SU-DHL-6 (cell line): ENCODE measurements at regions not wholly inside any gene's neighbourhood (a gene's known extent, or its start where the extent isn't known, plus 50 kb on each side); places are given as distances from the start of the nearest gene placed in this dataset.

ENCODE experiments used
- H2AFZ ChIP-seq: fragments of 200-600 bp; sonication (generic); 2 replicates; pipeline ENCODE4 v1.6.1; 2014; ENCODE audit warnings: low read depth, mild to moderate bottlenecking, moderate library complexity, mixed read lengths, antibody characterized with exemption, low read length; ENCODE audit not compliant: severe bottlenecking
- H3F3A ChIP-seq: fragments of 200-600 bp; shearing (Covaris generic); 2 replicates; pipeline ENCODE4 v1.6.0; 2016; ENCODE audit warnings: antibody characterized with exemption, mild to moderate bottlenecking; ENCODE audit not compliant: insufficient read depth
- H3K27ac ChIP-seq: fragments of 200-600 bp; sonication (generic); 2 replicates; pipeline ENCODE4 v1.5.1; 2016; ENCODE audit warnings: low read depth, mild to moderate bottlenecking, low read length, moderate library complexity, mixed read lengths
- H3K27me3 ChIP-seq: fragments of 200-600 bp; sonication (generic), shearing (Covaris generic); 2 replicates; pipeline ENCODE4 v1.6.0; 2014; ENCODE audit warnings: mild to moderate bottlenecking, low read length
- H3K36me3 ChIP-seq: fragments of 200-600 bp; sonication (generic); 2 replicates; pipeline ENCODE4 v1.6.1; 2014; ENCODE audit warnings: mild to moderate bottlenecking, low read length, mixed read lengths
- H3K4me2 ChIP-seq: fragments of 300-600, 200-600 bp; shearing (Covaris generic), sonication (generic); 2 replicates; pipeline ENCODE4 v1.6.0; 2014; ENCODE audit warnings: low read length, low read depth, mild to moderate bottlenecking; ENCODE audit not compliant: poor library complexity, severe bottlenecking
- H3K4me3 ChIP-seq: fragments of 200-600 bp; sonication (generic); 2 replicates; pipeline ENCODE4 v1.5.1; 2014; ENCODE audit warnings: antibody characterized with exemption, low read length, mild to moderate bottlenecking, mixed read lengths; ENCODE audit not compliant: insufficient read depth, poor library complexity, severe bottlenecking
- H3K79me2 ChIP-seq: fragments of 200-600 bp; sonication (generic); 2 replicates; pipeline ENCODE4 v1.6.1; 2014; ENCODE audit warnings: mild to moderate bottlenecking, low read length, moderate library complexity; ENCODE audit not compliant: insufficient read depth
- H3K9ac ChIP-seq: fragments of 200-600 bp; sonication (generic); 2 replicates; pipeline ENCODE4 v1.7.0; 2014; ENCODE audit warnings: mild to moderate bottlenecking, low read length
- H3K9me2 ChIP-seq: fragments of 200-600 bp; sonication (generic); replicated peaks from 2 replicates; pipeline ENCODE4 v1.6.1; 2014; ENCODE audit warnings: low read length; ENCODE audit not compliant: insufficient read depth
- H3K9me3 ChIP-seq: fragments of 200-600 bp; sonication (generic); 2 replicates; pipeline ENCODE4 v1.6.1; 2014; ENCODE audit warnings: low read length, mixed read lengths; ENCODE audit not compliant: insufficient read depth
- H4K20me1 ChIP-seq: fragments of 200-600 bp; sonication (generic); 2 replicates; pipeline ENCODE4 v1.6.1; 2014; ENCODE audit warnings: low read depth, mild to moderate bottlenecking, antibody characterized with exemption, low read length, moderate library complexity, mixed read lengths
- CTCF ChIP-seq: fragments of 200-600 bp; sonication (generic); IDR thresholded peaks from one replicate; pipeline ENCODE4 v1.5.1; 2017; ENCODE audit warnings: antibody characterized with exemption, mild to moderate bottlenecking, low read length, moderate library complexity; ENCODE audit not compliant: insufficient read depth, poor library complexity, severe bottlenecking
- EZH2phosphoT487 ChIP-seq: fragments of 200-600 bp; sonication (generic), shearing (Covaris generic); conservative IDR thresholded peaks from 2 replicates; pipeline ENCODE4 v1.6.1; 2018; ENCODE audit warnings: mild to moderate bottlenecking, antibody characterized with exemption, low read length, moderate library complexity, mixed read lengths

- H3K4me3 ChIP-seq: no peak overlapping the region
- no peaks in the 10 kb centered on the region for H3K27me3 ChIP-seq
- H3K79me2 ChIP-seq: no peaks in the 10 kb centered on the region
- H3K27ac ChIP-seq: no peak overlapping the region
- H3K36me3 ChIP-seq: no peaks in the 10 kb centered on the region
- no peaks in the 10 kb centered on the region for H3K9me2 ChIP-seq
- no peak overlapping the region for H3K4me2 ChIP-seq
- no peaks in the 10 kb centered on the region for H4K20me1 ChIP-seq
- H3F3A ChIP-seq: no peaks in the 10 kb centered on the region
- no peaks in the 10 kb centered on the region for H3K9me3 ChIP-seq
- no peak for TF ChIP-seq EZH2phosphoT487
- no peak for TF ChIP-seq CTCF
- H2AFZ ChIP-seq: no peak overlapping the region
- H3K9ac ChIP-seq: no peak overlapping the region
Measured at GRCh38 chr15:95836536-95836935, 494.0 kb upstream of the NR2F2 start.

GRCh38 chr15:95837341-95838004 is 493.0 kb upstream of the NR2F2 start:
- Histone ChIP-seq H4K20me1 (no peaks in the 10 kb centered on the region), H3K4me2 (no peak overlapping the region), H3K9ac (no peak overlapping the region), H3K9me2 (no peaks in the 10 kb centered on the region), H3K36me3 (no peaks in the 10 kb centered on the region), H3K9me3 (no peaks in the 10 kb centered on the region), H3F3A (no peaks in the 10 kb centered on the region), H3K27ac (no peak overlapping the region), H3K4me3 (no peak overlapping the region), H3K27me3 (no peaks in the 10 kb centered on the region), H3K79me2 (no peaks in the 10 kb centered on the region), H2AFZ (no peak overlapping the region)
- TF ChIP-seq EZH2phosphoT487 (no peak), CTCF (no peak)

GRCh38 chr15:95839367-95839782 is 491.1 kb upstream of the NR2F2 start:
- no peaks in the 10 kb centered on the region for H4K20me1 ChIP-seq
- no peaks in the 10 kb centered on the region for H3K79me2 ChIP-seq
- no peak overlapping the region for H3K27ac ChIP-seq
- H3K4me2 ChIP-seq: no peak overlapping the region
- H3K9me2 ChIP-seq: no peaks in the 10 kb centered on the region
- H3K9ac ChIP-seq: no peak overlapping the region
- no peak overlapping the region for H3K4me3 ChIP-seq
- no peaks in the 10 kb centered on the region for H3K27me3 ChIP-seq
- H3K36me3 ChIP-seq: no peaks in the 10 kb centered on the region
- H3K9me3 ChIP-seq: no peaks in the 10 kb centered on the region
- no peak overlapping the region for H2AFZ ChIP-seq
- H3F3A ChIP-seq: no peaks in the 10 kb centered on the region
- TF ChIP-seq CTCF: no peak
- TF ChIP-seq EZH2phosphoT487: no peak

- no peak for TF ChIP-seq EZH2phosphoT487
- no peak for TF ChIP-seq CTCF
- H3K36me3 ChIP-seq: no peaks in the 10 kb centered on the region
- H2AFZ ChIP-seq: no peak overlapping the region
- H3K27me3 ChIP-seq: no peaks in the 10 kb centered on the region
- no peaks in the 10 kb centered on the region for H3K9me3 ChIP-seq
- H4K20me1 ChIP-seq: no peaks in the 10 kb centered on the region
- H3K4me2 ChIP-seq: no peak overlapping the region
- H3K27ac ChIP-seq: no peak overlapping the region
- H3K9ac ChIP-seq: no peak overlapping the region
- H3K4me3 ChIP-seq: no peak overlapping the region
- H3F3A ChIP-seq: no peaks in the 10 kb centered on the region
- no peaks in the 10 kb centered on the region for H3K79me2 ChIP-seq
- H3K9me2 ChIP-seq: no peaks in the 10 kb centered on the region
Measured at GRCh38 chr15:95840004-95840403, 490.5 kb upstream of the NR2F2 start.
